ENCODE measurements at regions not wholly inside any gene's neighbourhood (a gene's known extent, or its start where the extent isn't known, plus 50 kb on each side); places are given as distances from the start of the nearest gene placed in this dataset.
A peak's percentile ranks its signal among the peaks of the same experiment; 100 is the strongest.

GRCh38 chr2:108145557-108146326, 94.0 kb upstream of the SULT1C3 start:
- H3K4me2 ChIP-seq: no peak overlapping the region
- H2AFZ ChIP-seq (replicated peaks): no peak overlapping the region

GRCh38 chr2:108148555-108148954, 91.2 kb upstream of the SULT1C3 start:
- no peaks in the 10 kb centered on the region for H4K20me1 ChIP-seq (ENCODE audit: low read depth)

More at GRCh38 chr2:108145557-108146326, 94.0 kb upstream of the SULT1C3 start:
- no peaks in the 10 kb centered on the region for H3K36me3 Mint-ChIP-seq
- Histone ChIP-seq H3K27ac (no peak overlapping the region), H4K20me1 (ENCODE audit: low read depth) (no peaks in the 10 kb centered on the region), H3F3A (ENCODE audit: low read depth) (no peaks in the 10 kb centered on the region), H3K4me1 (peaks cover 10% of the 10 kb centered on the region), H3K36me3 (no peaks in the 10 kb centered on the region), H3K9ac (no peak overlapping the region), H3K9me3 (ENCODE audit: low read depth) (no peaks in the 10 kb centered on the region), H3K27me3 (no peaks in the 10 kb centered on the region), H3K4me3 (no peak overlapping the region), H3K79me2 (ENCODE audit: low read depth) (no peaks in the 10 kb centered on the region)
- TF ChIP-seq CTCF (IDR thresholded peaks at IDR 0.05) (no peak), EZH2phosphoT487 (IDR thresholded peaks at IDR 0.05) (no peak), EZH2 (IDR thresholded peaks at IDR 0.05) (no peak)
- H3K4me3 Mint-ChIP-seq: no peak overlapping the region
- no peak overlapping the region for H3K27ac Mint-ChIP-seq
- H3K4me1 Mint-ChIP-seq: no peaks in the 10 kb centered on the region
- H3K9me3 Mint-ChIP-seq: no peaks in the 10 kb centered on the region
- DNase-seq (ENCODE audit: low spot score): no peak
- H3K27me3 Mint-ChIP-seq (ENCODE audit: insufficient read depth, low read depth): no peaks in the 10 kb centered on the region

GRCh38 chr2:108154366-108155061, 85.3 kb upstream of the SULT1C3 start:
- Histone ChIP-seq H3K4me1 (peaks cover 9% of the 10 kb centered on the region), H3K27ac (no peak overlapping the region), H3F3A (ENCODE audit: low read depth) (no peaks in the 10 kb centered on the region), H3K79me2 (ENCODE audit: low read depth) (no peaks in the 10 kb centered on the region), H3K4me3 (no peak overlapping the region), H3K36me3 (no peaks in the 10 kb centered on the region), H3K9ac (no peak overlapping the region), H2AFZ (replicated peaks) (peak overlapping the region; percentile 42), H3K9me3 (ENCODE audit: low read depth) (no peaks in the 10 kb centered on the region), H3K4me2 (no peak overlapping the region), H3K27me3 (no peaks in the 10 kb centered on the region), H4K20me1 (ENCODE audit: low read depth) (no peaks in the 10 kb centered on the region)
- Mint-ChIP-seq H3K27ac (no peak overlapping the region), H3K4me1 (no peaks in the 10 kb centered on the region), H3K4me3 (no peak overlapping the region), H3K27me3 (ENCODE audit: insufficient read depth, low read depth) (peaks cover 3% of the 10 kb centered on the region), H3K36me3 (no peaks in the 10 kb centered on the region), H3K9me3 (no peaks in the 10 kb centered on the region)
- DNase-seq (ENCODE audit: low spot score): peak; percentile 26
- no peak for TF ChIP-seq CTCF (IDR thresholded peaks at IDR 0.05)
- no peak for TF ChIP-seq EZH2 (IDR thresholded peaks at IDR 0.05)
- TF ChIP-seq EZH2phosphoT487 (IDR thresholded peaks at IDR 0.05): no peak

More at GRCh38 chr2:108148555-108148954, 91.2 kb upstream of the SULT1C3 start:
- H3F3A ChIP-seq (ENCODE audit: low read depth): no peaks in the 10 kb centered on the region
- Mint-ChIP-seq H3K4me1 (no peaks in the 10 kb centered on the region), H3K27me3 (ENCODE audit: insufficient read depth, low read depth) (peaks cover 2% of the 10 kb centered on the region), H3K4me3 (no peak overlapping the region), H3K36me3 (no peaks in the 10 kb centered on the region), H3K9me3 (no peaks in the 10 kb centered on the region), H3K27ac (no peak overlapping the region)
- H3K36me3 ChIP-seq: no peaks in the 10 kb centered on the region
- no peak for TF ChIP-seq EZH2 (IDR thresholded peaks at IDR 0.05)
- TF ChIP-seq CTCF (IDR thresholded peaks at IDR 0.05): no peak
- H2AFZ ChIP-seq (replicated peaks): no peak overlapping the region
- H3K4me1 ChIP-seq: peaks cover 10% of the 10 kb centered on the region
- H3K27ac ChIP-seq: no peak overlapping the region
- no peaks in the 10 kb centered on the region for H3K79me2 ChIP-seq (ENCODE audit: low read depth)
- no peak overlapping the region for H3K4me2 ChIP-seq
- no peaks in the 10 kb centered on the region for H3K9me3 ChIP-seq (ENCODE audit: low read depth)
- no peak overlapping the region for H3K4me3 ChIP-seq
- H3K27me3 ChIP-seq: no peaks in the 10 kb centered on the region
- no peak for DNase-seq (ENCODE audit: low spot score)
- no peak overlapping the region for H3K9ac ChIP-seq

All from neural progenitor cell (in vitro differentiated cells).